ENCODE measurements at regions not wholly inside any gene's neighbourhood (a gene's known extent, or its start where the extent isn't known, plus 50 kb on each side); places are given as distances from the start of the nearest gene placed in this dataset.

GRCh38 chr22:49207008-49208003 lies 620.4 kb downstream of the BRD1 start:
- Mint-ChIP-seq H3K27ac (no peak overlapping the region), H3K4me3 (no peak overlapping the region), H3K27me3 (no peaks in the 10 kb centered on the region), H3K4me1 (no peaks in the 10 kb centered on the region), H3K9me3 (ENCODE audit: insufficient read depth) (no peaks in the 10 kb centered on the region)
- no peak overlapping the region for H3K4me2 ChIP-seq (replicated peaks; ENCODE audit: low read depth, low read length, poor library complexity, severe bottlenecking)
- no peak overlapping the region for H3K27ac ChIP-seq (ENCODE audit: low read length in 2 of 2)
- TF ChIP-seq CTCF (IDR thresholded peaks at IDR 0.05) (no peak), EZH2 (IDR thresholded peaks at IDR 0.05; ENCODE audit: borderline replicate concordance, insufficient read depth, low read depth, low read length, poor library complexity, severe bottlenecking) (no peak)
- H3K79me2 ChIP-seq (ENCODE audit: control insufficient read depth, insufficient read depth, low read length): no peaks in the 10 kb centered on the region
- ChIA-PET CTCF (no interaction called here), POLR2A (no interaction called here)
- H3K9me3 ChIP-seq (ENCODE audit: control extremely low read depth in 1 of 3, control insufficient read depth in 2 of 3, insufficient read depth in 1 of 3, low read length in 2 of 3): peaks cover 0 to 11% (median 0%) of the 10 kb centered on the region in 3 donors
- H2AFZ ChIP-seq (ENCODE audit: insufficient read depth, low read depth, low read length, poor library complexity, severe bottlenecking): no peak overlapping the region
- no peak for ATAC-seq (ENCODE audit: low read depth)
- H3K4me1 ChIP-seq (ENCODE audit: control insufficient read depth in 2 of 2, insufficient read depth in 2 of 2, low read length in 2 of 2): no peaks in the 10 kb centered on the region
- no peak overlapping the region for H3K9ac ChIP-seq (ENCODE audit: low read length)
- intact Hi-C loops (cut with micrococcal nuclease): no loop called here
- DNase-seq: no peak
- H3K36me3 ChIP-seq (replicated peaks in 1 of 2; ENCODE audit: control extremely low read depth in 1 of 2, control insufficient read depth in 1 of 2, extremely low read depth in 1 of 2, insufficient read depth in 2 of 2, low read length in 1 of 2): no peaks in the 10 kb centered on the region
- H4K20me1 ChIP-seq (ENCODE audit: control insufficient read depth, insufficient read depth, low read length, poor library complexity, severe bottlenecking): no peaks in the 10 kb centered on the region
- WGBS (ENCODE audit: insufficient coverage): 82% methylated on average over 14 of the region's 16 CpGs
- no peaks in the 10 kb centered on the region for H3K27me3 ChIP-seq (replicated peaks in 1 of 4; ENCODE audit: control extremely low read depth in 1 of 4, control insufficient read depth in 3 of 4, insufficient read depth in 4 of 4, low read length in 3 of 4)
- H3K4me3 ChIP-seq (ENCODE audit: control extremely low read depth in 1 of 5, extremely low read depth in 1 of 5, insufficient read depth in 1 of 5, low read depth in 2 of 5, low read length in 4 of 5): no peak overlapping the region

- H3K9ac ChIP-seq (ENCODE audit: low read length): no peak overlapping the region
- no peak overlapping the region for H3K4me2 ChIP-seq (replicated peaks; ENCODE audit: low read depth, low read length, poor library complexity, severe bottlenecking)
- no peak overlapping the region for H2AFZ ChIP-seq (ENCODE audit: insufficient read depth, low read depth, low read length, poor library complexity, severe bottlenecking)
- peaks cover 0 to 9% (median 0%) of the 10 kb centered on the region in 3 donors for H3K9me3 ChIP-seq (ENCODE audit: control extremely low read depth in 1 of 3, control insufficient read depth in 2 of 3, insufficient read depth in 1 of 3, low read length in 2 of 3)
- H4K20me1 ChIP-seq (ENCODE audit: control insufficient read depth, insufficient read depth, low read length, poor library complexity, severe bottlenecking): no peaks in the 10 kb centered on the region
- ChIA-PET CTCF (no interaction called here), POLR2A (no interaction called here)
- TF ChIP-seq CTCF (IDR thresholded peaks at IDR 0.05) (no peak), EZH2 (IDR thresholded peaks at IDR 0.05; ENCODE audit: borderline replicate concordance, insufficient read depth, low read depth, low read length, poor library complexity, severe bottlenecking) (no peak)
- Mint-ChIP-seq H3K9me3 (ENCODE audit: insufficient read depth) (no peaks in the 10 kb centered on the region), H3K27me3 (no peaks in the 10 kb centered on the region), H3K4me1 (no peaks in the 10 kb centered on the region), H3K27ac (no peak overlapping the region), H3K4me3 (no peak overlapping the region)
- ATAC-seq (ENCODE audit: low read depth) (no peak), DNase-seq (no peak)
- no peaks in the 10 kb centered on the region for H3K4me1 ChIP-seq (ENCODE audit: control insufficient read depth in 2 of 2, insufficient read depth in 2 of 2, low read length in 2 of 2)
- WGBS (ENCODE audit: insufficient coverage): 90% methylated on average over 5 of the region's 12 CpGs
- H3K79me2 ChIP-seq (ENCODE audit: control insufficient read depth, insufficient read depth, low read length): no peaks in the 10 kb centered on the region
- H3K27ac ChIP-seq (ENCODE audit: low read length in 2 of 2): no peak overlapping the region
- intact Hi-C loops (cut with micrococcal nuclease): no loop called here
- no peaks in the 10 kb centered on the region for H3K27me3 ChIP-seq (replicated peaks in 1 of 4; ENCODE audit: control extremely low read depth in 1 of 4, control insufficient read depth in 3 of 4, insufficient read depth in 4 of 4, low read length in 3 of 4)
- H3K36me3 ChIP-seq (replicated peaks in 1 of 2; ENCODE audit: control extremely low read depth in 1 of 2, control insufficient read depth in 1 of 2, extremely low read depth in 1 of 2, insufficient read depth in 2 of 2, low read length in 1 of 2): no peaks in the 10 kb centered on the region
- H3K4me3 ChIP-seq (ENCODE audit: control extremely low read depth in 1 of 5, extremely low read depth in 1 of 5, insufficient read depth in 1 of 5, low read depth in 2 of 5, low read length in 4 of 5): no peak overlapping the region
These were observed 621.4 kb downstream of the BRD1 start for GRCh38 chr22:49206281-49206680.
